Prostate gland (tissue), 2 donors: ENCODE measurements at regions not wholly inside any gene's neighbourhood (a gene's known extent, or its start where the extent isn't known, plus 50 kb on each side); places are given as distances from the start of the nearest gene placed in this dataset.

Source experiments
- DNase-seq: peaks from one replicate; pipeline ENCODE4 v3.0.0-alpha.2; 2019; ENCODE audit warnings: low spot score
- H3K27ac ChIP-seq, 2 donors: fragments of 200-600 bp; sonication (generic); 2 replicates each; pipeline ENCODE4 v1.5.1; 2017 to 2019
- H3K27me3 ChIP-seq: fragments of 200-600 bp; sonication (generic); replicated peaks from 2 replicates; pipeline ENCODE4 v1.5.1; 2019; ENCODE audit not compliant: insufficient read depth
- H3K36me3 ChIP-seq, 2 donors: fragments of 200-600 bp; sonication (generic); 1 replicate in 1 of 2; 2 replicates in 1 of 2; pipeline versions ENCODE4 v1.5.1 to v1.8.1; 2017 to 2019
- H3K4me1 ChIP-seq: fragments of 200-600 bp; sonication (generic); replicated peaks from 2 replicates; pipeline ENCODE4 v1.5.1; 2019
- H3K4me3 ChIP-seq, 2 donors: fragments of 200-600 bp; sonication (generic); 2 replicates each; pipeline ENCODE4 v1.5.1; 2017 to 2019
- H3K9me3 ChIP-seq: fragments of 200-600 bp; sonication (generic); 2 replicates; pipeline ENCODE4 v1.5.1; 2017
- POLR2A ChIP-seq: fragments of 450-650 bp; IDR thresholded peaks from one replicate; pipeline ENCODE4 v1.6.1; 2016; ENCODE audit warnings: antibody characterized with exemption, mild to moderate bottlenecking
- POLR2AphosphoS5 ChIP-seq: sonication (generic); formaldehyde crosslinking; IDR thresholded peaks from one replicate; pipeline ENCODE4 v1.6.1; 2017; ENCODE audit warnings: antibody characterized with exemption
- WGBS: methylation state at CpG from one replicate; pipeline ENCODE4 v1.1.5; 2018; 5-methylcytosine and 5-hydroxymethylcytosine counted together
- intact Hi-C: fragments of 100-400 bp; cut with DNase I; formaldehyde crosslinking; loops from one replicate; pipeline ENCODE4 v1.14.2; 2022
- TF ChIP-seq, protein P1 (sequence below), 4 experiments: fragments of 200-600 bp in 2 of 4; fragments of 450-650 bp in 2 of 4; sonication (generic) in 2 of 4; IDR thresholded peaks; 1 replicate in 3 of 4; 2 replicates in 1 of 4; pipeline ENCODE4 v1.5.1; 2016 to 2019; ENCODE audit warnings: antibody characterized with exemption in 4 of 4, mild to moderate bottlenecking in 2 of 4, moderate library complexity in 2 of 4

DNA sequence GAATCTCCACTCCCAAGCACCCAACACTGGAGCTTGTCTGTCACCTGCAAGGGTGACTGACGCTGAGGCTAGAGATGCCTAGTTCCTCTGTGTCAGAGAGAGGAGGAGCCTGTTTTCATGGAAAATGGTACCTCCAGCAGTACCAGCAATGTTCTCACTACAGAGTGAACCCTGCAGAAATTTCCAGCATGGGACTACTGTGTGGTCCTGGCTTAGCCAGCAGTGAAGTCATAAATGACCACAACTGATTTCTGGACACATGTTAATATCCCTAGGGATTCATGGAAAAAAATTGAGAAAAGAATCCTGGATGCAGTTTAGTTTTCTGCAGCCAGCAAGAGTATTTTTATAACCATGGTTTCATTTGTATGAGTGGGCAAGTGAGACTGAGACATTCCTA lies 468.1 kb downstream of the CD83 start:
- no peaks in the 10 kb centered on the region for H3K27me3 ChIP-seq
- H3K27ac ChIP-seq, result no peak overlapping the region
- DNase-seq, result no peak
- H3K4me3 ChIP-seq, result no peak overlapping the region
- WGBS, result 88% methylated on average over 1 of the region's 1 CpG
- H3K36me3 ChIP-seq, result no peaks in the 10 kb centered on the region
- no peaks in the 10 kb centered on the region for H3K4me1 ChIP-seq
- intact Hi-C loops, result no loop called here
- TF ChIP-seq, protein P1, sequence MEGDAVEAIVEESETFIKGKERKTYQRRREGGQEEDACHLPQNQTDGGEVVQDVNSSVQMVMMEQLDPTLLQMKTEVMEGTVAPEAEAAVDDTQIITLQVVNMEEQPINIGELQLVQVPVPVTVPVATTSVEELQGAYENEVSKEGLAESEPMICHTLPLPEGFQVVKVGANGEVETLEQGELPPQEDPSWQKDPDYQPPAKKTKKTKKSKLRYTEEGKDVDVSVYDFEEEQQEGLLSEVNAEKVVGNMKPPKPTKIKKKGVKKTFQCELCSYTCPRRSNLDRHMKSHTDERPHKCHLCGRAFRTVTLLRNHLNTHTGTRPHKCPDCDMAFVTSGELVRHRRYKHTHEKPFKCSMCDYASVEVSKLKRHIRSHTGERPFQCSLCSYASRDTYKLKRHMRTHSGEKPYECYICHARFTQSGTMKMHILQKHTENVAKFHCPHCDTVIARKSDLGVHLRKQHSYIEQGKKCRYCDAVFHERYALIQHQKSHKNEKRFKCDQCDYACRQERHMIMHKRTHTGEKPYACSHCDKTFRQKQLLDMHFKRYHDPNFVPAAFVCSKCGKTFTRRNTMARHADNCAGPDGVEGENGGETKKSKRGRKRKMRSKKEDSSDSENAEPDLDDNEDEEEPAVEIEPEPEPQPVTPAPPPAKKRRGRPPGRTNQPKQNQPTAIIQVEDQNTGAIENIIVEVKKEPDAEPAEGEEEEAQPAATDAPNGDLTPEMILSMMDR (IDR thresholded peaks at IDR 0.05), result no peak
- TF ChIP-seq POLR2AphosphoS5 (no peak), POLR2A (no peak)
- H3K9me3 ChIP-seq, result no peaks in the 10 kb centered on the region

DNA sequence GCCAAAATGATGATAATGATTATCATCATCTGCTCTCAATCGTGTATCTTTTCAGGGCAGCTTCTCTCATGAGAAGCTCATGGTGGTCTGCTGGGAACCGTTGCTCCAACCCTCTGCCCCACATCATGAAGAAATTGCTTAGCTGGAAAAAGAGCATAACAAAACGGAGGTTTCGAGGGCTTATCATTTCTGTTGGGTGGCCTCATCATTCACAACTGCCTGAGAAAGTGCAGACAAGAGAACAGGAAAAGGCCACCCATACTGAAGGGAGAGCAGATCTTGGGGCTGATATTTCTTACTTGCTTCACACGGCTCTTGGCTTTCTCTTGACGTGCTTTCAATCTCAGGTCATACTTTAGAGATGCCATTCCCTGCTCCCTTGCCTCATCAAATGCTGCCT lies 471.6 kb downstream of the CD83 start:
- Histone ChIP-seq H3K4me3 (no peak overlapping the region), H3K27me3 (no peaks in the 10 kb centered on the region), H3K4me1 (no peaks in the 10 kb centered on the region), H3K27ac (no peak overlapping the region), H3K9me3 (no peaks in the 10 kb centered on the region), H3K36me3 (no peaks in the 10 kb centered on the region)
- TF ChIP-seq POLR2AphosphoS5 (no peak), POLR2A (no peak)
- TF ChIP-seq, protein P1 (IDR thresholded peaks at IDR 0.05), result no peak
- intact Hi-C loops, result no loop called here
- 72% methylated on average over 6 of the region's 6 CpGs for WGBS
- DNase-seq, result no peak

DNA sequence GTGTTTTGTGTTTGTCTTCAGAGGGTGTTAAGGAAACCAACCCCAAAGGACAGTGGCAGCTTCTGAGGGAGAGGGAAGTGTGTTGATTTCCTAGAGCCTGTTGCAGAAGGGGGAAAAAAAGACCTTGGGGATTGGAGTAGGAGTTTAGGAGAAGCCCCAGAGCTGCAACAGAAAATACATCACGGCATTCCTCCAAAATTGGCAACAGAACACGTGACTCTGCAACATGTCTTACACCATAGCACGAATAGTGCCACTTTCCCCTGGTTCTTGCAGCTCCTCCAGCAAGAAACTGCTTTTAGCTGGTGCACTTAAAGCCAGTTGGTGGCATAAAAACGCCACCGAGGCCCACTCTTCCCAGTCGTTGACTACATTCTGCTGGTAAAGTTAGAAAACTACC lies 473.0 kb downstream of the CD83 start:
- DNase-seq, result no peak
- intact Hi-C loops, result no loop called here
- no peaks in the 10 kb centered on the region for H3K36me3 ChIP-seq
- no peaks in the 10 kb centered on the region for H3K9me3 ChIP-seq
- WGBS, result 77% methylated on average over 6 of the region's 6 CpGs
- no peaks in the 10 kb centered on the region for H3K4me1 ChIP-seq
- no peak for TF ChIP-seq POLR2AphosphoS5
- TF ChIP-seq POLR2A, result no peak
- TF ChIP-seq, protein P1 (IDR thresholded peaks at IDR 0.05), result no peak
- H3K4me3 ChIP-seq, result no peak overlapping the region
- H3K27ac ChIP-seq, result no peak overlapping the region
- no peaks in the 10 kb centered on the region for H3K27me3 ChIP-seq

DNA sequence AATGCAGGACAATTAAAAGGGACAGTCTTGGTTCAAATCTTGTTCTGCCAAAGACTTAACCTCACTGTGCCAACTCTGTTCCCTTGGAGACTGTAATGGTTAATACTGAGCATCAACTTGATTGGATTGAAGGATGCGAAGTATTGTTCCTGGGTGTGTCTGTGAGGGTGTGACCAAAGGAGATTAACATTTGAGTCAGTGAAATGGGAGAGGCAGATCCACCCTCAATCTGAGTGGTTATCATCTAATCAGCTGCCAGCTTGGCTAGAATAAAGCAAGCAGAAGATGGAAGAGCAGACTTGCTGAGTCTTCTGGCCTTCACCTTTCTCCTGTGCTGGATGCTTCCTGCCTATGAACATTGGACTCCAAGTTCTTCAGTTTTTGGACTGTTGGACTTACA lies 474.4 kb downstream of the CD83 start:
- 89% methylated on average over 1 of the region's 1 CpG for WGBS
- H3K27me3 ChIP-seq, result no peaks in the 10 kb centered on the region
- TF ChIP-seq POLR2A (no peak), POLR2AphosphoS5 (no peak)
- TF ChIP-seq, protein P1 (IDR thresholded peaks at IDR 0.05), result no peak
- DNase-seq, result no peak
- intact Hi-C loops, result no loop called here
- H3K27ac ChIP-seq, result no peak overlapping the region
- H3K36me3 ChIP-seq, result no peaks in the 10 kb centered on the region
- H3K4me3 ChIP-seq, result no peak overlapping the region
- no peaks in the 10 kb centered on the region for H3K4me1 ChIP-seq
- H3K9me3 ChIP-seq, result no peaks in the 10 kb centered on the region

DNA sequence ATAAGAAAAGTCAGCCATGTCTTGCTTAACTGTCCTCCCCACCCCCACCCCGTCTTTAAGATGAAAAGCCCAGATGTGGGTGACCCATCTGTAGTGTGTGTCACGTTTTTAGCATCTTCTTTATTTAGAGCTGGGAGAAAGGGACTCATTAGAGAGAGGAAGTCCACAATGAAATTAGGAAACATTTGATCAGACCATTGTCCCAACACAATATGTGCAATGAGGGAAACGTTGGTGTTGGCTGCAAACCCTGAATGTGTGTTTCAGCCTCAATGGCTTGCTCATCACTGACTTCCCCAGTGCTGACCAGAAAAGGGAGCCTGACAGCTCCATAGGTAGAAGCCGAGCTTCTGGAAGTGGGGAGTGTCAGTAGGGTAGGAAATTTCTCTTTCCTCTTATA lies 475.7 kb downstream of the CD83 start:
- DNase-seq, result no peak
- intact Hi-C loops, result no loop called here
- Histone ChIP-seq H3K36me3 (no peaks in the 10 kb centered on the region), H3K9me3 (no peaks in the 10 kb centered on the region), H3K4me3 (no peak overlapping the region), H3K4me1 (peaks cover 4% of the 10 kb centered on the region), H3K27ac (no peak overlapping the region), H3K27me3 (no peaks in the 10 kb centered on the region)
- TF ChIP-seq, protein P1 (IDR thresholded peaks at IDR 0.05), result no peak
- TF ChIP-seq POLR2AphosphoS5 (no peak), POLR2A (no peak)
- 87% methylated on average over 4 of the region's 4 CpGs for WGBS
